ENCODE measurements at regions not wholly inside any gene's neighbourhood (a gene's known extent, or its start where the extent isn't known, plus 50 kb on each side); places are given as distances from the start of the nearest gene placed in this dataset.

DNA sequence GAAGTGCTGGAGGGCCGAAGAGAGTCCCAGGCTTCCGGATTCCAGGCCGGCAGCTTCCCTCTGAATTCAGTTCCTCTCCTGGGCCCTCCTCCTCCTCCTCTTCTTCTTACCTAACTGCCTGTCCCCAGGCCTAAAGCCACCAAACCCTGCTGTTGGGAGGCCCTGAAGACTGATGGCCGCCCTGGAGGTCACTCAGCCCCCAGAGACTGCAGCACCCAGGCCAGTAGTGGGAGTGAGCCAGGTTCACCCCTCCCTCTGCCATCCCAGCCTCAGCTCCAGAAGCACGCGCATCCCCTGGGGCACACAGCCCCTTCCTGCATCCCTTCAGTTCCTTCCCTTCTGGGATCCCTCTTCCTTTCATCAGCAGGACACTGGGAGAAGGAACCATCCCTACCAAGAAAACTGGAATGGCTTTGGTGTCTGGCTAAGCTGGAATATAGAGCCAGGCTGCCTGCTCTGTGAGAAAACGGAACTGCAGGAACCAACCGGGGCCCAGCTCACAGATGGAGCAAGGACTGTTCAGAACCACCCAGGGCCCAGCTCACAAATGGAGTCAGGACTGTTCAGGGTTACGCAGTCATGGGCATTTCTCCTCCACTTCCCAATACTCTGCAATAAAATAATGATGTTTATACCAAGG lies 127.4 kb downstream of the NDUFA10 start:
- Histone ChIP-seq H3K36me3 (ENCODE audit: insufficient read depth, low read length) (no peaks in the 10 kb centered on the region), H3K4me2 (ENCODE audit: low read length) (no peak overlapping the region), H3K9me2 (ENCODE audit: low read depth, low read length) (no peaks in the 10 kb centered on the region), H3K4me3 (ENCODE audit: low read depth, low read length, poor library complexity, severe bottlenecking) (no peak overlapping the region), H4K20me1 (ENCODE audit: insufficient read depth, low read length) (no peaks in the 10 kb centered on the region), H2AFZ (ENCODE audit: low read length) (no peak overlapping the region), H3K79me2 (ENCODE audit: insufficient read depth, low read length) (no peaks in the 10 kb centered on the region), H3K9ac (ENCODE audit: low read length) (no peak overlapping the region), H3F3A (ENCODE audit: insufficient read depth, low read length) (no peaks in the 10 kb centered on the region), H3K27me3 (ENCODE audit: insufficient read depth, low read length) (no peaks in the 10 kb centered on the region), H3K27ac (ENCODE audit: low read depth, low read length, poor library complexity, severe bottlenecking) (no peak overlapping the region), H3K4me1 (ENCODE audit: insufficient read depth, low read length, severe bottlenecking) (no peaks in the 10 kb centered on the region), H3K9me3 (ENCODE audit: low read length) (no peaks in the 10 kb centered on the region)
- TF ChIP-seq, protein P1, sequence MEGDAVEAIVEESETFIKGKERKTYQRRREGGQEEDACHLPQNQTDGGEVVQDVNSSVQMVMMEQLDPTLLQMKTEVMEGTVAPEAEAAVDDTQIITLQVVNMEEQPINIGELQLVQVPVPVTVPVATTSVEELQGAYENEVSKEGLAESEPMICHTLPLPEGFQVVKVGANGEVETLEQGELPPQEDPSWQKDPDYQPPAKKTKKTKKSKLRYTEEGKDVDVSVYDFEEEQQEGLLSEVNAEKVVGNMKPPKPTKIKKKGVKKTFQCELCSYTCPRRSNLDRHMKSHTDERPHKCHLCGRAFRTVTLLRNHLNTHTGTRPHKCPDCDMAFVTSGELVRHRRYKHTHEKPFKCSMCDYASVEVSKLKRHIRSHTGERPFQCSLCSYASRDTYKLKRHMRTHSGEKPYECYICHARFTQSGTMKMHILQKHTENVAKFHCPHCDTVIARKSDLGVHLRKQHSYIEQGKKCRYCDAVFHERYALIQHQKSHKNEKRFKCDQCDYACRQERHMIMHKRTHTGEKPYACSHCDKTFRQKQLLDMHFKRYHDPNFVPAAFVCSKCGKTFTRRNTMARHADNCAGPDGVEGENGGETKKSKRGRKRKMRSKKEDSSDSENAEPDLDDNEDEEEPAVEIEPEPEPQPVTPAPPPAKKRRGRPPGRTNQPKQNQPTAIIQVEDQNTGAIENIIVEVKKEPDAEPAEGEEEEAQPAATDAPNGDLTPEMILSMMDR (IDR thresholded peaks at IDR 0.05; ENCODE audit: low read length), result no peak
- no peak for TF ChIP-seq EZH2 (IDR thresholded peaks at IDR 0.05; ENCODE audit: borderline replicate concordance, low read length)

DNA sequence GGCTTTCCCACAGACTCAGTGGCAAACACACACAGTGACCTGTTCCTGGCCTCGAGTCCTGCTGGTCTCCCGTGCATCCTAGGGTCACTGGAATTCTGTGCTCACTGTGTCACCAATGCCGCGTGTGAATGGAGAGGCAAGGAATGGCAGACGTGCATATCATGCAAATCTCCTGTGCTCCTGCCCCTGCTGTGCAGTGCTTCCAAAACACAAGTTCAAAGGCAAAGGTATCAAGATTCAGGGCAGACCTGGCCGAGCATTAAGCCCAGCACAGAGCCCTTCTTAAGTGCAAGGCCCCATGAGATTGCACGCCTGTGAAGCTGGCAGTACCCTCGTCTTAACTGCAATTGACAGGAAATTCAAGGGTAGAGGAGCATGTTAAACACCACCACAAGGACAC lies 129.1 kb downstream of the NDUFA10 start:
- no peak overlapping the region for H2AFZ ChIP-seq (ENCODE audit: low read length)
- H3K79me2 ChIP-seq (ENCODE audit: insufficient read depth, low read length), result no peaks in the 10 kb centered on the region
- no peaks in the 10 kb centered on the region for H3K27me3 ChIP-seq (ENCODE audit: insufficient read depth, low read length)
- no peak overlapping the region for H3K4me2 ChIP-seq (ENCODE audit: low read length)
- H3K4me1 ChIP-seq (ENCODE audit: insufficient read depth, low read length, severe bottlenecking), result no peaks in the 10 kb centered on the region
- TF ChIP-seq, protein P1 (IDR thresholded peaks at IDR 0.05; ENCODE audit: low read length), result no peak
- no peak for TF ChIP-seq EZH2 (IDR thresholded peaks at IDR 0.05; ENCODE audit: borderline replicate concordance, low read length)
- H3K9me3 ChIP-seq (ENCODE audit: low read length), result no peaks in the 10 kb centered on the region
- H3K4me3 ChIP-seq (ENCODE audit: low read depth, low read length, poor library complexity, severe bottlenecking), result no peak overlapping the region
- no peak overlapping the region for H3K9ac ChIP-seq (ENCODE audit: low read length)
- H3K36me3 ChIP-seq (ENCODE audit: insufficient read depth, low read length), result no peaks in the 10 kb centered on the region
- H3K27ac ChIP-seq (ENCODE audit: low read depth, low read length, poor library complexity, severe bottlenecking), result no peak overlapping the region
- H3K9me2 ChIP-seq (ENCODE audit: low read depth, low read length), result no peaks in the 10 kb centered on the region
- no peaks in the 10 kb centered on the region for H3F3A ChIP-seq (ENCODE audit: insufficient read depth, low read length)
- H4K20me1 ChIP-seq (ENCODE audit: insufficient read depth, low read length), result no peaks in the 10 kb centered on the region

DNA sequence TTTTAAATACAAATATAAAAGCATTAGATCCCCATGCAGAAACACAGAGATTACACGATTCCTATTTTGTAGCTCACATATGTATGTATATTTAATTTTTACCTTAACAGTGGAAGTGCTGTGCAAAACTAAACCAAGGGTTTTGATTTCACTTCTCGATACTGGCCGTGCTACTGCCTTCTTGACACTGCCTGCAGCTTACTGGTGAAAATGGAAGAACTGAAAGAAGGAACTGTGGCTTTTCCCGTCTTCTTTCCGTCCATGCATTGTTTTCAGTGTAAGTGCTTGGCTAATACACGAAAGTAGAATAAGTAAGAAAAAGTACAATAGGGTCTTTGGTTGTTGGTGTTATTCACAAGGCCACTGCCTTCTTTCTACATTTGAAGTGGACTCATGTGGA lies 129.5 kb downstream of the NDUFA10 start:
- Histone ChIP-seq H3K79me2 (ENCODE audit: insufficient read depth, low read length) (no peaks in the 10 kb centered on the region), H3K36me3 (ENCODE audit: insufficient read depth, low read length) (no peaks in the 10 kb centered on the region), H3F3A (ENCODE audit: insufficient read depth, low read length) (no peaks in the 10 kb centered on the region), H3K9me2 (ENCODE audit: low read depth, low read length) (no peaks in the 10 kb centered on the region), H3K4me2 (ENCODE audit: low read length) (no peak overlapping the region), H3K4me3 (ENCODE audit: low read depth, low read length, poor library complexity, severe bottlenecking) (no peak overlapping the region), H3K27ac (ENCODE audit: low read depth, low read length, poor library complexity, severe bottlenecking) (no peak overlapping the region), H2AFZ (ENCODE audit: low read length) (no peak overlapping the region), H3K9ac (ENCODE audit: low read length) (no peak overlapping the region), H3K27me3 (ENCODE audit: insufficient read depth, low read length) (no peaks in the 10 kb centered on the region), H3K4me1 (ENCODE audit: insufficient read depth, low read length, severe bottlenecking) (no peaks in the 10 kb centered on the region), H3K9me3 (ENCODE audit: low read length) (no peaks in the 10 kb centered on the region), H4K20me1 (ENCODE audit: insufficient read depth, low read length) (no peaks in the 10 kb centered on the region)
- TF ChIP-seq, protein P1 (IDR thresholded peaks at IDR 0.05; ENCODE audit: low read length), result no peak
- TF ChIP-seq EZH2 (IDR thresholded peaks at IDR 0.05; ENCODE audit: borderline replicate concordance, low read length), result no peak

Data from OCI-LY1 (cell line).